Glutamatergic neuron (in vitro differentiated cells): ENCODE measurements at regions not wholly inside any gene's neighbourhood (a gene's known extent, or its start where the extent isn't known, plus 50 kb on each side); places are given as distances from the start of the nearest gene placed in this dataset.

Experiments
- DNase-seq: peaks from one replicate; pipeline ENCODE4 v3.0.0; 2022
- H3K27ac Mint-ChIP-seq: one replicate; pipeline ENCODE4 v1.8.0; 2020; ENCODE audit warnings: mild to moderate bottlenecking, mixed read lengths, inconsistent platforms; ENCODE audit not compliant: unreplicated experiment
- H3K27me3 Mint-ChIP-seq: one replicate; pipeline ENCODE4 v1.8.0; 2020; ENCODE audit warnings: mild to moderate bottlenecking, moderate library complexity, mixed read lengths, inconsistent platforms; ENCODE audit not compliant: unreplicated experiment
- H3K36me3 Mint-ChIP-seq: one replicate; pipeline ENCODE4 v1.8.0; 2020; ENCODE audit warnings: mild to moderate bottlenecking, mixed read lengths, inconsistent platforms; ENCODE audit not compliant: unreplicated experiment
- H3K4me1 Mint-ChIP-seq: one replicate; pipeline ENCODE4 v1.8.0; 2020; ENCODE audit warnings: mild to moderate bottlenecking, low read depth, mixed read lengths, inconsistent platforms; ENCODE audit not compliant: unreplicated experiment
- H3K4me3 Mint-ChIP-seq: one replicate; pipeline ENCODE4 v1.8.0; 2020; ENCODE audit warnings: mild to moderate bottlenecking, mixed read lengths, inconsistent platforms; ENCODE audit not compliant: unreplicated experiment
- H3K9me3 Mint-ChIP-seq: one replicate; pipeline ENCODE4 v1.8.0; 2020; ENCODE audit warnings: mild to moderate bottlenecking, moderate library complexity, mixed read lengths, inconsistent platforms; ENCODE audit not compliant: unreplicated experiment
- CTCF ChIP-seq: fragments of 200-600 bp; sonication (generic); IDR thresholded peaks from one replicate; pipeline ENCODE4 v1.5.0; 2021; ENCODE audit not compliant: partially characterized antibody, unreplicated experiment

GRCh38 chr11:104658177-104658576, 240.1 kb downstream of the CASP12 start:
- DNase-seq, result no peak
- Mint-ChIP-seq H3K27me3 (no peaks in the 10 kb centered on the region), H3K4me3 (no peak overlapping the region), H3K9me3 (no peaks in the 10 kb centered on the region), H3K36me3 (no peaks in the 10 kb centered on the region), H3K27ac (no peak overlapping the region), H3K4me1 (no peaks in the 10 kb centered on the region)
- no peak for TF ChIP-seq CTCF

- DNase-seq, result no peak
- no peaks in the 10 kb centered on the region for H3K36me3 Mint-ChIP-seq
- H3K4me3 Mint-ChIP-seq, result no peak overlapping the region
- H3K27ac Mint-ChIP-seq, result no peak overlapping the region
- no peaks in the 10 kb centered on the region for H3K4me1 Mint-ChIP-seq
- TF ChIP-seq CTCF, result no peak
- no peaks in the 10 kb centered on the region for H3K9me3 Mint-ChIP-seq
- no peaks in the 10 kb centered on the region for H3K27me3 Mint-ChIP-seq
These were observed 241.2 kb downstream of the CASP12 start for GRCh38 chr11:104657083-104657482.

GRCh38 chr11:104655066-104655465, 243.2 kb downstream of the CASP12 start:
- DNase-seq, result no peak
- no peaks in the 10 kb centered on the region for H3K9me3 Mint-ChIP-seq
- H3K4me3 Mint-ChIP-seq, result no peak overlapping the region
- peaks cover under 1% of the 10 kb centered on the region for H3K36me3 Mint-ChIP-seq
- H3K27ac Mint-ChIP-seq, result no peak overlapping the region
- no peak for TF ChIP-seq CTCF
- no peaks in the 10 kb centered on the region for H3K4me1 Mint-ChIP-seq
- H3K27me3 Mint-ChIP-seq, result no peaks in the 10 kb centered on the region

GRCh38 chr11:104654181-104654813, 244.0 kb downstream of the CASP12 start:
- Mint-ChIP-seq H3K27me3 (no peaks in the 10 kb centered on the region), H3K27ac (no peak overlapping the region), H3K9me3 (no peaks in the 10 kb centered on the region), H3K36me3 (peaks cover 4% of the 10 kb centered on the region), H3K4me1 (no peaks in the 10 kb centered on the region), H3K4me3 (no peak overlapping the region)
- DNase-seq, result no peak
- TF ChIP-seq CTCF, result no peak

GRCh38 chr11:104653407-104653806, 244.9 kb downstream of the CASP12 start:
- Mint-ChIP-seq H3K4me3 (no peak overlapping the region), H3K36me3 (peaks cover 4% of the 10 kb centered on the region), H3K4me1 (no peaks in the 10 kb centered on the region), H3K27ac (no peak overlapping the region), H3K27me3 (no peaks in the 10 kb centered on the region), H3K9me3 (no peaks in the 10 kb centered on the region)
- no peak for TF ChIP-seq CTCF
- no peak for DNase-seq
